ENCODE measurements at regions not wholly inside any gene's neighbourhood (a gene's known extent, or its start where the extent isn't known, plus 50 kb on each side); places are given as distances from the start of the nearest gene placed in this dataset.

GRCh38 chr5:72605632-72606031, 98.4 kb upstream of the ZNF366 start:
- DNase-seq (ENCODE audit: low read depth), result no peak
- TF ChIP-seq CTCF (conservative IDR thresholded peaks at IDR 0.05; ENCODE audit: low read length), result no peak
- no peak overlapping the region for H3K4me3 ChIP-seq (ENCODE audit: low read length)

GRCh38 chr5:72604798-72605154, 97.6 kb upstream of the ZNF366 start:
- DNase-seq (ENCODE audit: low read depth), result no peak
- no peak overlapping the region for H3K4me3 ChIP-seq (ENCODE audit: low read length)
- no peak for TF ChIP-seq CTCF (conservative IDR thresholded peaks at IDR 0.05; ENCODE audit: low read length)

- no peak for DNase-seq (ENCODE audit: low read depth)
- H3K4me3 ChIP-seq (ENCODE audit: low read length), result no peak overlapping the region
- TF ChIP-seq CTCF (conservative IDR thresholded peaks at IDR 0.05; ENCODE audit: low read length), result no peak
Measured at GRCh38 chr5:72604111-72604797, 97.0 kb upstream of the ZNF366 start.

- no peak overlapping the region for H3K4me3 ChIP-seq (ENCODE audit: low read length)
- DNase-seq (ENCODE audit: low read depth), result no peak
- no peak for TF ChIP-seq CTCF (conservative IDR thresholded peaks at IDR 0.05; ENCODE audit: low read length)
Measured at GRCh38 chr5:72602696-72603685, 95.8 kb upstream of the ZNF366 start.

- DNase-seq (ENCODE audit: low read depth), result no peak
- TF ChIP-seq CTCF (conservative IDR thresholded peaks at IDR 0.05; ENCODE audit: low read length), result no peak
- H3K4me3 ChIP-seq (ENCODE audit: low read length), result no peak overlapping the region
Measured at GRCh38 chr5:72601861-72602260, 94.7 kb upstream of the ZNF366 start.

GRCh38 chr5:72600391-72600981, 93.3 kb upstream of the ZNF366 start:
- DNase-seq (ENCODE audit: low read depth), result peak; percentile 96
- H3K4me3 ChIP-seq (ENCODE audit: low read length), result no peak overlapping the region
- TF ChIP-seq CTCF (conservative IDR thresholded peaks at IDR 0.05; ENCODE audit: low read length), result no peak
